HFF-Myc (cell line): ENCODE measurements at regions not wholly inside any gene's neighbourhood (a gene's known extent, or its start where the extent isn't known, plus 50 kb on each side); places are given as distances from the start of the nearest gene placed in this dataset.
"Not testable (repeated sequence)": the region's sequence is repeated elsewhere in the genome, so short reads cannot be mapped to it uniquely, and the experiment has no call there.

Experiments used
- DNase-seq: peaks from one replicate; pipeline ENCODE4 v3.0.0-alpha.2; 2011; ENCODE audit warnings: low read depth; ENCODE audit errors: extremely low read depth
- H3K4me3 ChIP-seq: replicated peaks from 2 replicates; pipeline ENCODE4 v1.5.1; 2011; ENCODE audit warnings: low read depth, mild to moderate bottlenecking, control low read depth, low read length
- CTCF ChIP-seq: IDR thresholded peaks from 2 replicates; pipeline ENCODE4 v1.5.1; 2012; ENCODE audit warnings: mild to moderate bottlenecking, low read depth, low read length, control low read depth; ENCODE audit errors: missing control alignments

- H3K4me3 ChIP-seq: no peak overlapping the region
- TF ChIP-seq CTCF: no peak
- no peak for DNase-seq
These were observed 64.6 kb upstream of the ENPP6 start for GRCh38 chr4:184282251-184282713.

DNA sequence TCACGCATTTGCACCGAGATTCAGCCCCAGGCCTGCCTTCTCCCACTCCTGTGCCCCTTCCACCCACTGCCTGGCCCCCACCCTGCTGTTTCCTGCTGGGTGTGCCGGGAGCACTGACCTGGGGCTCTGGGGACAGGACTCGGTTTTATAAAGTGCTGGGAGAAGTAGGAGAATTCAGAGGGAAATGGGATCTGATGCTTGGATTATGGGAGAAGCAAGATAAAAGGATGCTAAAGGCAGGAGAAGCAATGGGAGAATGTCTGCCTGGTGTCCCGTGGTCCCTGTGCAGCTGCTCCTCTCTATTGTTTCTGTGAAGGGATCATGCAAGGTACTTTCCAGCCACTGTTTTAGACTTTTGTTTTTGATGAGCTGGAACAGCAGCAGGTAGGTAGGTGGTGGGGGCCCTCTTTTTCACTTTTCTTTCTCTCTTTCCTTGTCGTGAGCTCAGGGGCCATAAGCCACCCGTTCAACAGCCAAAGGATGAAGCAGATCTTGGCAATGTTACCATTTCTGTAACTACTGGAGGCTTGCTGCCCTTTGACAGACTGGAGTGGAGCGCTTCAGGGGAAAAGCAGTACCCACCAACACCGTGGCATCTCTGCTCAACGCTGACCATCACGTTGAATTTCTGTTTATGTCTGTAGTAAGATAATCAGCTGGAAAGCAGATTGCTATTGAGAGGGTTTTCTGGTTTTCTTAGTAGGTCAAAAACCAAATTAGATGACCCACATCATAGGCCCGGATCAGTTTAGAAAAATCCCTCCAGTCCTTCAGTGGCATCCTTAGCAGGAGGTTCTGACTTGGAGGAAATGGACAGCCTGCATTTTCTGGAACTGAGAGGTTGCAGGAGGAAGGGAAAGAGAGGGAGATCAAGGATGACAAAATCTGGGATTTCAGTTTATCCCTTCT lies 63.8 kb upstream of the ENPP6 start:
- TF ChIP-seq CTCF: no peak
- no peak overlapping the region for H3K4me3 ChIP-seq
- no peak for DNase-seq

DNA sequence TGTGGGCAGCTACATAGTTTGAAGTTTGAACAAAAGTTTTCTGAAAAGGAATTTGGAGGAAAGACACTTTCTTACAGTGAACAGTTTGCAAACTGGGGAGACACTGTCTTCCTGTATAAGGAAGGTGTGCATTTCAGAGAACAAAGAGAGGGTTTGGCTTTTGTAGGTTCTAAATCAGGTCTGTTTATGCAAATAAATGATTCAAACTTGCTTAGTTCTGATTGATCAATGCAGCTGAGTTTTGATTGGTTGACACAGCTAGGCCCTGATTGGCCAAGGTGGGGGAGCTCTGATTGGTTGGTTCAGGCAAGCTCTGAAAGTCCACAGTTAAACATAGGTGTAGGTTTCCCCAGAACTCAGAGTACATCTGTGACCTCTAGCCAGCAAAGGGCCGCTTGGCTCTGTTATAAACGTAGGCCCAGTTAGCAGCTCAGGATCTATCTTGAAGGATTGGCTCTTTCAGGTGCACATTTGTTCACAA lies 63.0 kb upstream of the ENPP6 start:
- DNase-seq: no peak
- no peak overlapping the region for H3K4me3 ChIP-seq

GRCh38 chr4:184280137-184280536 lies 62.5 kb upstream of the ENPP6 start:
- H3K4me3 ChIP-seq: no peak overlapping the region
- no peak for DNase-seq
- no peak for TF ChIP-seq CTCF

More for the DNA sequence above, 63.0 kb upstream of the ENPP6 start:
- TF ChIP-seq CTCF: no peak

GRCh38 chr4:184279496-184280061 lies 61.9 kb upstream of the ENPP6 start:
- TF ChIP-seq CTCF: no peak
- no peak overlapping the region for H3K4me3 ChIP-seq

GRCh38 chr4:184277769-184278168 lies 60.1 kb upstream of the ENPP6 start:
- DNase-seq, H3K4me3 ChIP-seq: not testable (repeated sequence)

More at GRCh38 chr4:184279496-184280061, 61.9 kb upstream of the ENPP6 start:
- no peak for DNase-seq

GRCh38 chr4:184277010-184277409 lies 59.3 kb upstream of the ENPP6 start:
- H3K4me3 ChIP-seq, DNase-seq: not testable (repeated sequence)

DNA sequence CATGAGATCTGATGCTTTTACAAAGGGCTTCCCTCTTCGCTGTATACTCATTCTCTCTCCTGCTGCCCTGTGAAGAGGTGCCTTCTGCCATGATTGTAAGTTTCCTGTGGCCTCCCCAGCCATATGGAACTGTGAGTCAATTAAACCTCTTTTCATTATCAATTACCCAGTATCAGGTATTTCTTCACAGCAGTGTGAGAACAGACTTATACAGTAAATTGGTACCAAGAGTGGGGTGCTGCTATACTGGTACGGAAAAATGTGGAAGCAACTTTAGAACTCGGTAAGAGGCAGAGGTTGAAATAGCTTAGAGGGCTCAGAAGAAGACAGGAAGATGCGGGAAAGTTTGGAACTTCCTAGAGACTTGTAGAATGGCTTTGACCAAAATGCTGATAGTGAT lies 58.7 kb upstream of the ENPP6 start:
- not testable (repeated sequence) for H3K4me3 ChIP-seq, DNase-seq
